H9 (cell line): ENCODE measurements at regions not wholly inside any gene's neighbourhood (a gene's known extent, or its start where the extent isn't known, plus 50 kb on each side); places are given as distances from the start of the nearest gene placed in this dataset.

Experiments
- DNase-seq: peaks from one replicate; pipeline ENCODE4 v3.0.0-alpha.2; 2017
- H2AFZ ChIP-seq: one replicate; pipeline ENCODE4 v1.6.1; 2013; ENCODE audit warnings: mild to moderate bottlenecking, low read length, control low read depth, moderate library complexity
- H2AK5ac ChIP-seq: 2 replicates; pipeline ENCODE4 v1.6.1; 2013; ENCODE audit warnings: low read length, control low read depth, mixed read lengths; ENCODE audit not compliant: insufficient read length
- H2BK120ac ChIP-seq: one replicate; pipeline ENCODE4 v1.6.1; 2013; ENCODE audit warnings: low read depth, mild to moderate bottlenecking, low read length, control low read depth, inconsistent platforms; ENCODE audit not compliant: poor library complexity, severe bottlenecking
- H2BK12ac ChIP-seq: 2 replicates; pipeline ENCODE4 v1.6.1; 2013; ENCODE audit warnings: low read length, control low read depth, mixed read lengths, low read depth; ENCODE audit not compliant: insufficient read length
- H2BK15ac ChIP-seq: 2 replicates; pipeline ENCODE4 v1.6.1; 2013; ENCODE audit warnings: low read depth, low read length, control low read depth
- H2BK20ac ChIP-seq: one replicate; pipeline ENCODE4 v1.6.1; 2013; ENCODE audit warnings: low read depth, mild to moderate bottlenecking, low read length, control low read depth, inconsistent platforms; ENCODE audit not compliant: poor library complexity, severe bottlenecking
- H2BK5ac ChIP-seq: 2 replicates; pipeline ENCODE4 v1.6.1; 2013; ENCODE audit warnings: low read length, control low read depth, mixed read lengths; ENCODE audit not compliant: insufficient read length
- H3K14ac ChIP-seq: 2 replicates; pipeline ENCODE4 v1.6.1; 2013; ENCODE audit warnings: low read length, control low read depth; ENCODE audit not compliant: insufficient read depth
- H3K18ac ChIP-seq: 2 replicates; pipeline ENCODE4 v1.6.1; 2013; ENCODE audit warnings: low read depth, mild to moderate bottlenecking, mixed read lengths, low read length, control low read depth; ENCODE audit not compliant: insufficient read length
- H3K23ac ChIP-seq: 2 replicates; pipeline ENCODE4 v1.6.1; 2013; ENCODE audit warnings: low read length, control low read depth, mixed read lengths, low read depth; ENCODE audit not compliant: insufficient read length
- H3K23me2 ChIP-seq: 2 replicates; pipeline ENCODE4 v1.6.1; 2013; ENCODE audit warnings: low read depth, mild to moderate bottlenecking, mixed read lengths, low read length, control low read depth; ENCODE audit not compliant: insufficient read length, poor library complexity, severe bottlenecking
- H3K27ac ChIP-seq: 2 replicates; pipeline ENCODE4 v1.5.1; 2013; ENCODE audit warnings: low read length, control low read depth, mixed read lengths, low read depth; ENCODE audit not compliant: insufficient read length
- H3K27me3 ChIP-seq: 2 replicates; pipeline ENCODE4 v1.6.1; 2013; ENCODE audit warnings: low read length, control low read depth, inconsistent platforms; ENCODE audit not compliant: insufficient read depth
- H3K4ac ChIP-seq: 2 replicates; pipeline ENCODE4 v1.6.1; 2013; ENCODE audit warnings: low read depth, mild to moderate bottlenecking, control low read depth, inconsistent platforms, low read length, moderate library complexity
- H3K4me1 ChIP-seq: 2 replicates; pipeline ENCODE4 v1.6.1; 2013; ENCODE audit warnings: low read length, control low read depth, inconsistent platforms; ENCODE audit not compliant: insufficient read depth
- H3K4me2 ChIP-seq: 2 replicates; pipeline ENCODE4 v1.6.1; 2013; ENCODE audit warnings: low read length, control low read depth, mixed read lengths; ENCODE audit not compliant: insufficient read length, insufficient read depth
- H3K56ac ChIP-seq: 2 replicates; pipeline ENCODE4 v1.6.1; 2013; ENCODE audit warnings: low read depth, mild to moderate bottlenecking, mixed read lengths, low read length, control low read depth; ENCODE audit not compliant: insufficient read length
- H3K79me1 ChIP-seq: 2 replicates; pipeline ENCODE4 v1.6.1; 2013; ENCODE audit warnings: low read depth, mild to moderate bottlenecking, moderate library complexity, low read length, control low read depth, inconsistent platforms; ENCODE audit not compliant: insufficient read depth, poor library complexity, severe bottlenecking
- H3K79me2 ChIP-seq: 2 replicates; pipeline ENCODE4 v1.6.1; 2013; ENCODE audit warnings: low read length, control low read depth, inconsistent platforms; ENCODE audit not compliant: insufficient read depth
- H3K9ac ChIP-seq: 2 replicates; pipeline ENCODE4 v1.6.1; 2013; ENCODE audit warnings: low read length, control low read depth, mixed read lengths; ENCODE audit not compliant: insufficient read length; ENCODE audit errors: extremely low read depth
- H3K9me3 ChIP-seq: one replicate; pipeline ENCODE4 v1.6.1; 2013; ENCODE audit warnings: low read depth, low read length, inconsistent platforms; ENCODE audit not compliant: control insufficient read depth
- H3T11ph ChIP-seq: one replicate; pipeline ENCODE4 v1.6.1; 2013; ENCODE audit warnings: mild to moderate bottlenecking, low read length, control low read depth, inconsistent platforms
- H4K20me1 ChIP-seq: one replicate; pipeline ENCODE4 v1.6.1; 2013; ENCODE audit not compliant: control insufficient read depth, insufficient read length, insufficient read depth
- H4K5ac ChIP-seq: 2 replicates; pipeline ENCODE4 v1.6.1; 2013; ENCODE audit warnings: low read depth, mild to moderate bottlenecking, mixed read lengths, low read length, control low read depth; ENCODE audit not compliant: insufficient read length
- H4K8ac ChIP-seq: replicated peaks from 2 replicates; pipeline ENCODE4 v1.6.1; 2013; ENCODE audit warnings: low read length, control low read depth, mixed read lengths, low read depth; ENCODE audit not compliant: insufficient read length
- H4K91ac ChIP-seq: 2 replicates; pipeline ENCODE4 v1.6.1; 2013; ENCODE audit warnings: low read depth, mild to moderate bottlenecking, moderate library complexity, mixed read lengths, low read length, control low read depth; ENCODE audit not compliant: insufficient read length
- H3K27ac Mint-ChIP-seq, 3 experiments: 2 replicates in 2 of 3; 3 replicates in 1 of 3; pipeline ENCODE4 v1.8.0; 2020 to 2021; ENCODE audit warnings: mixed read lengths in 3 of 3, mild to moderate bottlenecking in 1 of 3, moderate library complexity in 1 of 3
- H3K27me3 Mint-ChIP-seq: 2 replicates; pipeline ENCODE4 v1.8.0; 2021; ENCODE audit warnings: low read depth, mild to moderate bottlenecking, moderate library complexity, mixed read lengths
- H3K36me3 Mint-ChIP-seq, 3 experiments: 2 replicates in 2 of 3; 3 replicates in 1 of 3; pipeline ENCODE4 v1.8.0; 2020 to 2021; ENCODE audit warnings: low read depth in 3 of 3, mixed read lengths in 3 of 3; ENCODE audit not compliant: insufficient read depth in 1 of 3
- H3K4me1 Mint-ChIP-seq, 2 experiments: 2 replicates each; pipeline ENCODE4 v1.8.0; 2020; ENCODE audit warnings: mixed read lengths in 2 of 2
- H3K4me3 Mint-ChIP-seq, 2 experiments: 2 replicates in 1 of 2; 3 replicates in 1 of 2; pipeline ENCODE4 v1.8.0; 2020 to 2021; ENCODE audit warnings: mild to moderate bottlenecking in 2 of 2, mixed read lengths in 2 of 2, moderate library complexity in 1 of 2
- H3K9me3 Mint-ChIP-seq, 2 experiments: 2 replicates in 1 of 2; 3 replicates in 1 of 2; pipeline ENCODE4 v1.8.0; 2020; ENCODE audit warnings: mild to moderate bottlenecking in 2 of 2, mixed read lengths in 2 of 2, moderate library complexity in 1 of 2
- CTCF ChIP-seq: fragments of 200-600 bp; sonication (generic); conservative IDR thresholded peaks from 3 replicates; pipeline ENCODE4 v1.8.0; 2021; ENCODE audit warnings: antibody characterized with exemption, mild to moderate bottlenecking
- WGBS: extraction: QIAGEN DNeasy Blood & Tissue Kit; methylation state at CpG from one replicate; pipeline ENCODE4 v1.1.7; 2013; ENCODE audit warnings: missing lambda C conversion rate, low lambda C conversion rate, mixed read lengths; ENCODE audit not compliant: insufficient read length; ENCODE audit errors: extremely low coverage; 5-methylcytosine and 5-hydroxymethylcytosine counted together

GRCh38 chr7:13540429-13540828, 449.0 kb downstream of the ETV1 start:
- DNase-seq, result no peak
- Histone ChIP-seq H3T11ph (no peak overlapping the region), H2BK120ac (no peak overlapping the region), H2BK12ac (no peak overlapping the region), H3K18ac (no peak overlapping the region), H3K79me2 (no peaks in the 10 kb centered on the region), H4K8ac (no peak overlapping the region), H4K20me1 (no peaks in the 10 kb centered on the region), H4K91ac (no peak overlapping the region), H3K23ac (no peak overlapping the region), H4K5ac (no peak overlapping the region), H3K4ac (no peak overlapping the region), H3K4me1 (no peaks in the 10 kb centered on the region; the same call in 1 of the 2 replicates), H2AFZ (no peak overlapping the region), H3K9ac (no peak overlapping the region), H2BK20ac (no peak overlapping the region), H3K9me3 (no peaks in the 10 kb centered on the region), H3K79me1 (no peaks in the 10 kb centered on the region), H3K14ac (no peak overlapping the region), H3K56ac (no peak overlapping the region), H2BK15ac (no peak overlapping the region), H2AK5ac (no peak overlapping the region), H3K27ac (no peak overlapping the region), H3K4me2 (no peak overlapping the region), H3K27me3 (no peaks in the 10 kb centered on the region), H2BK5ac (no peak overlapping the region), H3K23me2 (no peaks in the 10 kb centered on the region)
- H3K27me3 Mint-ChIP-seq, result no peaks in the 10 kb centered on the region
- H3K27ac Mint-ChIP-seq, result no peak overlapping the region
- H3K36me3 Mint-ChIP-seq, result peaks cover 0 to 4% (median 0%) of the 10 kb centered on the region in 3 experiments; a peak in 1 of 7 replicates
- peaks cover 11 to 16% of the 10 kb centered on the region in 2 experiments for H3K4me1 Mint-ChIP-seq
- no CpG with 5 or more reads among the region's 1 CpG for WGBS
- TF ChIP-seq CTCF, result no peak
- H3K4me3 Mint-ChIP-seq, result no peak overlapping the region
- H3K9me3 Mint-ChIP-seq, result no peaks in the 10 kb centered on the region; a peak in 1 of 5 replicates
